GM23338 (cell line): ENCODE measurements at regions not wholly inside any gene's neighbourhood (a gene's known extent, or its start where the extent isn't known, plus 50 kb on each side); places are given as distances from the start of the nearest gene placed in this dataset.

Experiments
- ATAC-seq: fragments of 200-7000 bp; cut with Tn5 transposase; 3 replicates; pipeline ENCODE4 v1.9.1; 2020
- DNase-seq: peaks from one replicate; pipeline ENCODE4 v3.0.0-alpha.2; 2015; ENCODE audit warnings: low spot score
- H2AFZ ChIP-seq: fragments of 200-600 bp; sonication (generic); 2 replicates; pipeline ENCODE4 v1.8.0; 2016; ENCODE audit warnings: antibody characterized with exemption, mild to moderate bottlenecking, moderate library complexity
- H3F3A ChIP-seq: fragments of 200-600 bp; sonication (generic); replicated peaks from 2 replicates; pipeline ENCODE4 v1.8.0; 2017; ENCODE audit warnings: antibody characterized with exemption, mixed run types, low read depth
- H3K27ac ChIP-seq: fragments of 200-600 bp; sonication (generic); 2 replicates; pipeline ENCODE4 v1.6.1; 2016; ENCODE audit warnings: low read depth
- H3K27me3 ChIP-seq: fragments of 200-600 bp; sonication (generic); 2 replicates; pipeline ENCODE4 v1.8.0; 2016; ENCODE audit warnings: mild to moderate bottlenecking, mixed run types, moderate library complexity; ENCODE audit not compliant: insufficient read depth
- H3K36me3 ChIP-seq: fragments of 200-600 bp; sonication (generic); 2 replicates; pipeline ENCODE4 v1.8.0; 2016; ENCODE audit warnings: mild to moderate bottlenecking; ENCODE audit not compliant: insufficient read depth
- H3K4me1 ChIP-seq: fragments of 200-600 bp; sonication (generic); 2 replicates; pipeline ENCODE4 v1.8.0; 2016; ENCODE audit warnings: mild to moderate bottlenecking, moderate library complexity; ENCODE audit not compliant: insufficient read depth
- H3K4me2 ChIP-seq: fragments of 200-600 bp; sonication (generic); 2 replicates; pipeline ENCODE4 v1.7.1; 2017; ENCODE audit warnings: mixed run types
- H3K4me3 ChIP-seq: fragments of 200-600 bp; sonication (generic); 2 replicates; pipeline ENCODE4 v1.6.1; 2016; ENCODE audit warnings: mixed run types
- H3K79me2 ChIP-seq: fragments of 200-600 bp; sonication (generic); replicated peaks from 2 replicates; pipeline ENCODE4 v1.8.0; 2017; ENCODE audit warnings: mild to moderate bottlenecking; ENCODE audit not compliant: insufficient read depth
- H3K9me2 ChIP-seq: fragments of 200-600 bp; sonication (generic); 2 replicates; pipeline ENCODE4 v1.8.0; 2017; ENCODE audit not compliant: insufficient read depth
- H4K20me1 ChIP-seq: fragments of 200-600 bp; sonication (generic); replicated peaks from 2 replicates; pipeline ENCODE4 v1.8.0; 2017; ENCODE audit warnings: mild to moderate bottlenecking; ENCODE audit not compliant: insufficient read depth
- H3K27ac Mint-ChIP-seq: 2 replicates; pipeline ENCODE4 v1.8.0; 2020; ENCODE audit warnings: inconsistent platforms, mild to moderate bottlenecking, moderate library complexity, mixed read lengths
- H3K27me3 Mint-ChIP-seq: 3 replicates; pipeline ENCODE4 v1.8.0; 2022; ENCODE audit warnings: low read depth, mild to moderate bottlenecking, moderate library complexity, mixed read lengths, inconsistent platforms; ENCODE audit not compliant: insufficient read depth, poor library complexity
- H3K36me3 Mint-ChIP-seq: 3 replicates; pipeline ENCODE4 v1.8.0; 2021; ENCODE audit warnings: low read depth, mild to moderate bottlenecking, inconsistent platforms, moderate library complexity, mixed read lengths
- H3K4me1 Mint-ChIP-seq: 3 replicates; pipeline ENCODE4 v1.8.0; 2020; ENCODE audit warnings: mild to moderate bottlenecking, inconsistent platforms, mixed read lengths
- H3K4me3 Mint-ChIP-seq: 3 replicates; pipeline ENCODE4 v1.8.0; 2021; ENCODE audit warnings: moderate library complexity, mild to moderate bottlenecking, inconsistent platforms, mixed read lengths
- H3K9me3 Mint-ChIP-seq: 3 replicates; pipeline ENCODE4 v1.8.0; 2020; ENCODE audit warnings: moderate library complexity, mild to moderate bottlenecking, inconsistent platforms, mixed read lengths
- CREB1 ChIP-seq: fragments of 250-450 bp; sonication (Bioruptor Pico); IDR thresholded peaks from 2 replicates; pipeline ENCODE4 v1.5.0; 2020; ENCODE audit warnings: low read depth, mild to moderate bottlenecking, moderate library complexity
- CTCF ChIP-seq, 2 experiments: fragments of 200-600 bp in 1 of 2; sonication (generic) in 1 of 2; conservative IDR thresholded peaks; 2 replicates each; pipeline versions ENCODE4 v1.5.1 to v1.6.1; 2016 to 2017; ENCODE audit warnings: antibody characterized with exemption in 2 of 2, low read depth in 2 of 2, mild to moderate bottlenecking in 2 of 2, moderate library complexity in 1 of 2
- ETS1 ChIP-seq: IDR thresholded peaks from 2 replicates; pipeline ENCODE4 v1.6.1; 2016; ENCODE audit warnings: antibody characterized with exemption
- EZH2 ChIP-seq: fragments of 200-600 bp; sonication (generic); IDR thresholded peaks from one replicate; pipeline ENCODE4 v1.8.0; 2017; ENCODE audit warnings: antibody characterized with exemption, mild to moderate bottlenecking, low read depth; ENCODE audit not compliant: unreplicated experiment
- JUNB ChIP-seq: IDR thresholded peaks from one replicate; pipeline ENCODE4 v1.6.1; 2016; ENCODE audit warnings: antibody characterized with exemption; ENCODE audit not compliant: unreplicated experiment
- NANOG ChIP-seq: IDR thresholded peaks from 2 replicates; pipeline ENCODE4 v1.6.1; 2016; ENCODE audit warnings: antibody characterized with exemption, borderline replicate concordance
- POLR2AphosphoS5 ChIP-seq: IDR thresholded peaks from 2 replicates; pipeline ENCODE4 v1.6.1; 2016; ENCODE audit warnings: antibody characterized with exemption, low read depth
- REST ChIP-seq: IDR thresholded peaks from one replicate; pipeline ENCODE4 v1.6.1; 2018; ENCODE audit warnings: antibody characterized with exemption; ENCODE audit not compliant: unreplicated experiment
- STAT1 ChIP-seq: IDR thresholded peaks from one replicate; pipeline ENCODE4 v1.6.1; 2016; ENCODE audit warnings: antibody characterized with exemption; ENCODE audit not compliant: unreplicated experiment
- ZNF114 ChIP-seq: fragments of 250-450 bp; sonication (Bioruptor Pico); IDR thresholded peaks from 2 replicates; pipeline ENCODE4 v1.5.0; 2020; ENCODE audit warnings: mild to moderate bottlenecking, moderate library complexity
- ZNF331 ChIP-seq: fragments of 250-450 bp; sonication (Bioruptor Pico); IDR thresholded peaks from 2 replicates; pipeline ENCODE4 v1.5.0; 2020; ENCODE audit warnings: low read depth, mild to moderate bottlenecking, moderate library complexity

GRCh38 chr6:79307321-79308036 lies 73.0 kb upstream of the HMGN3 start (continued):
- no peak for TF ChIP-seq EZH2

GRCh38 chr6:79305020-79305419 lies 70.5 kb upstream of the HMGN3 start:
- Histone ChIP-seq H3K9me2 (peaks cover 15% of the 10 kb centered on the region), H2AFZ (no peak overlapping the region), H3K4me1 (no peaks in the 10 kb centered on the region), H3K79me2 (no peaks in the 10 kb centered on the region), H3K4me3 (no peak overlapping the region), H3K27me3 (no peaks in the 10 kb centered on the region), H3K4me2 (no peak overlapping the region), H3K27ac (no peak overlapping the region), H3K36me3 (no peaks in the 10 kb centered on the region), H4K20me1 (no peaks in the 10 kb centered on the region), H3F3A (no peaks in the 10 kb centered on the region)
- Mint-ChIP-seq H3K4me1 (peaks cover 12% of the 10 kb centered on the region; the same call in 2 of the 3 replicates), H3K27me3 (no peaks in the 10 kb centered on the region), H3K27ac (no peak overlapping the region), H3K4me3 (no peak overlapping the region), H3K9me3 (no peaks in the 10 kb centered on the region; the same call in 2 of the 3 replicates), H3K36me3 (no peaks in the 10 kb centered on the region)
- no peak for TF ChIP-seq CREB1 (CRISPR knock-in tag)
- TF ChIP-seq POLR2AphosphoS5, result no peak
- no peak for TF ChIP-seq JUNB
- TF ChIP-seq ZNF114 (CRISPR knock-in tag), result no peak
- TF ChIP-seq CTCF (conservative IDR thresholded peaks at IDR 0.05; ENCODE audit: low read depth in 2 of 2), result no peak
- no peak for TF ChIP-seq REST
- no peak for TF ChIP-seq ZNF331 (CRISPR knock-in tag)
- no peak for TF ChIP-seq STAT1
- no peak for TF ChIP-seq EZH2
- no peak for TF ChIP-seq NANOG
- no peak for TF ChIP-seq ETS1
- ATAC-seq (no peak), DNase-seq (no peak)
